CD4-positive, alpha-beta T cell treated with Interleukin-21 for 1 hour (primary cell): ENCODE measurements at regions not wholly inside any gene's neighbourhood (a gene's known extent, or its start where the extent isn't known, plus 50 kb on each side); places are given as distances from the start of the nearest gene placed in this dataset.

Experiments used
- DNase-seq: peaks from one replicate; pipeline ENCODE4 v3.0.0-alpha.2; 2020

DNA sequence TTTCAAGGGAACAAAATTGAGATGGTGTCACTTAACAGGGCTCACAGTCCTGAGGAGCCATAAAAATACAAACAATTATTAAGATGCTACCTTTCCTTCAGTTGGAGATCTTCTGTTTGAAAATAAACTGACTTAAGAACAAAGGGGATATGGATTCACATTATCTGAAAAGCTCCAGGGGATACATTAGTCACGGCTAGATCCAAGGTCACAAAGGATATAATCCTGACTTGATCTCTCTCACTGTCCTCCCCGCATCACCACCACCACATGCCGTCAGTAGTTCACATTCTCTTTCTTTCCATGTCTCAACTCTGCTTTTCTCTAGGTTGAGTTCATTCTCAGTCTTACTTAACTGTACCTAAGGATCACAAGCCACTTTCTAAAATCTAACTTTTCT lies 530.4 kb upstream of the MARCKS start:
- no peak for DNase-seq

DNA sequence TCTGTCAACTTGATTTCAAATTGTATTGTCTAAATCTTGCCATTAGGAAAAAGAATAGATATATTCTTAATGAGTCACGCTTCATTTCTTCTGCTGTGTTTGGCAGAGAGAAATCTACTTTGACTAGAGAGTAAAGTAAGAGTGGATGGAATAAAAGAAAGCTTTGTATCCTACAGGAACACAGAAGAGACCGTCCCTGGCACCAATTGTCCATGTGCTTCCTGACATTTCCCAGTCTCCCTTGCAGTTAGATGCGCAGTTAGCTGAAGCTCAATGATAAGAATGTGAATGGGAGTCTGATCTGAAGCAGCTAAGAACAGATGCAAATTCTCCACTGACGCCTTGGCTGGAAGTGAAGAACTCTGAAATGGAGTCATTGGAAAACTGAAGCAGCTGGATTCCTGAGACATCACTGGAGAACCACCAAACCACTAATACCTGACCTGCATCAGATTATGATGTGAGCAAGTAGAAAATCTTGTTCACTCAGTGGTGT lies 528.2 kb upstream of the MARCKS start:
- no peak for DNase-seq

DNA sequence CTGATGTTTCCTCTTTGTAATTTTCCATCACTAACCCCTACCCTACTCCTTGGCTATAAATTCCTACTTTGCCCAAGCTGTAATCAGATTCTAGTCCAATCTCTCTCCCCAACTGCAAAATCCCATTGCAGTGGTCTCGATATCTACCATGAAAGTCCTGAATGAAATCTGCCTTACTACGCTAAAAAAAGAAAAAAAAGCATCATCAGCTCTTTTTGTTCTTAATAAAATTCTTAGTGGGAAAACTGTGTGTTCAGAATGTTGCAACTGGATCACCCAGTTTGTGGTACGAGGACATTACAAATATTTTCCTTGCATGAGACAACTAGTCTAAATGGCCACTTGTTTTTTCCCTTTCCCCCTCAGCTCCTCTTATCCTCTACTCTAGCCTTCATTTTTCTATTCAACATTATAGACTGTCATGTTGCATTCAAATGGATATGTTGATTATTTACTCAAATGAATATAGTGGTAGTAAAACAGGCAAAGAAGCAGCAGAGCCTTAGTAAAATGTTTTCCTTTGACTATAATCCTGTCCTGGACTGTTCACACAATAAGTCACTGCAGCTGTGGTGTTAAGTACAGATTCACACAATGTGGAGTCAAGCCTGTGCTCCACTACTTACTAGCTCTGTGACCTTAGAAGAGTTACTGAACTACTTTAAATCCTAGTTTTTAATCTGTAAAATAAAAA lies 527.1 kb upstream of the MARCKS start:
- DNase-seq, result no peak

DNA sequence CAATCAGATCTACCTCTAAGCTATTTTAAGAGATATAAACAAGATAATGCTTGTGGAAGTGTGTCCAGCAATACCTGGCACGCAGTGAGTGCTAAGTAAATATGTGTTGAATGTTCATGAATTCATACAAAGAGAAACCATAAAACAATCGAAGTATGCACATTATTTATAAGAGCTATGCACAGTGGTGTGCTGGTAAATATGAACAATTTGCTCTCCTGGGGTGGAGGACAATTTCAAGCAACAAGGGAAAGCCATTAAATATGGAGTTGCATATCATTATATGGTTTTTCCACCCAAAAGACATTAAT lies 526.6 kb upstream of the MARCKS start:
- no peak for DNase-seq

DNA sequence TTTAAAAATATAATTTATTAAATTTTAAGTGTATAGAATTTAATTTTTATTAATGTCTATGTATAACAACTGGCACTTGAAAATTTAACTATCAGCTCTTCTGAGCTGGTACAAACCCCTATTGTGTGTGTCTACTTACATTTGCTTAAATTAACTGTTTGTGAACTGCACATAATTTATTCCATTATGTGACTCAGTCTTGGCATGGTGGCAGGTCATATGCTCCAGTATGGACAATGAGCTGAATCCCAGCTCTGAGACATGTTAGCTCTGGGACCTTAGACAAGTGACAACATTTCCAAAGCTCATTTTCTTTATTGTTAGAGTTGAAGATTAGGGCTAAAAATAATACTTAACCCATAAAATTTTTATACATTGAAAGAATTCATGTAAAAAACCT lies 526.1 kb upstream of the MARCKS start:
- no peak for DNase-seq

DNA sequence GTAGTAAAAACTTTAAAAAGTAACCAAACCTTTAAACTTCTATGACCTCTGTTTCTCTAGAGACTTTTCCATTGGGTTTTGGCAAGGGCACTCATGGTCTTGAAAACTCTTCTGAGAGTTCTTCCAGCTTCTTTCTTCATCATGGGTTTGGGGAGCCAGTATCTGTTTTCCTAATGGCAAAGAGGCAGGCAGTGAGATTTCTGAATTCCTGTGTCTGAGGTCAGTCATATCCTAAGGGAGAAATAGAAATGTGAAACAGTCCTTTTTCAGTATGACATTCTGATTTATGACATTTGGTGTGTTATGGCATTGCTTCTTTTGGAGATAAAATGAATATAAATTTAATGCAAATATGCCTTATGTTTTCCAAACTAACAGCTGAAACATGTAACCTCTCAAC lies 518.5 kb upstream of the MARCKS start:
- no peak for DNase-seq

DNA sequence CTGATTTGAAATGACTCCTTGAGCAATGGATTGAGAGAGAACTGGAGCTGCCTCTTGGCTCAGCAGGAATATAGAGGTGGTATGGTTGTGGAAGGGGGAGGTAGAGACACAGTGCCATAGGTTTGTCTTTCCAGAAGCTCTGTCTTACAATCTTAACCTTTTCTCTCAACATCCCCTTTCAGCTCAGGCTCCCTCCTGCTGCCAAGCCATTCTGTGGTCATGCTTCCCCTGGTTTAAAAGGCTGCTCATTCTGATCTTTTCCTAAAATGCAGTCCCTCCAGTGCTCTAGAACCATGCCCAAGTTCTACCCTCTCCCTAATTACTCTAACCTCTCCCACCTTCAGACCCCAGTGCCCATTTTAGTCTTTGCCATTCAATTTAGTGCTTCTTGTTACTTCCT lies 517.9 kb upstream of the MARCKS start:
- no peak for DNase-seq

DNA sequence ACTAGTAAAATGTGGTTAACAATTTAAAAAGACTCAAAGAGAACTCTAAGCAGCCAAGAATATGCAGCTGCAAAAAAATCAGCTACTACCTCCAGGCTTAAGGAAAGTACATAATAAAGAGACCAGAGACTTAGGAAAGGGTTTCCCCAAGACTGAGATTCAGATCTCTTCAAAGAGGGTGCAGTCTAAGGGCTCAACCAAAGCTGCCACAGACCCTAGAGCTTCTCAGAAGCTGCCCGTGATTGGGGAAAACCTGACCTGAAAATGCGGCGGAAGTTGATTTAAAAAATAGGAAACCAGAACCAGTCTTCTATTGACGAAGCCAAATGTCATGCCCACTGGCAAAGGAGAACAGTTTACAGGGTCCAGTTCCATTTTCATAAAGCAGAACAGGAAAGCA lies 516.8 kb upstream of the MARCKS start:
- DNase-seq, result no peak

DNA sequence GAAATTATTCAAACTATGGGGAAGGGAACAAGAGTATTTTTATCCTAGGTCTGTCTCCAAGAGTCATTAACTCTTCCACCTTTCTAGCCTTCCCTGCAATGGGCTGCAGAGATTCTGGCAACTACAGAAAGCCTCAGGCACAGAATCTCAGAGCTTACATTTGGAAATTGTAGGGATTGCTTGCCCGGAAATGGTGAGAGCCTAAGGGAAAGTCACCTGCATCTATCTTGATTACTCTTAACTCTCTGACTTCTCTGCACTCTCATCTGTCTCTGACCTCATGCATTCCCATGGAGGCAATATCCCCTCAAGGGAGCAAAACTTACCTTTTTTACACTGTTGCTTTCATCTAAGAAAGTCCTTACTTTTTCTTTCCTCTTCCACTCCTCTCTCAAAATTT lies 513.2 kb upstream of the MARCKS start:
- no peak for DNase-seq

DNA sequence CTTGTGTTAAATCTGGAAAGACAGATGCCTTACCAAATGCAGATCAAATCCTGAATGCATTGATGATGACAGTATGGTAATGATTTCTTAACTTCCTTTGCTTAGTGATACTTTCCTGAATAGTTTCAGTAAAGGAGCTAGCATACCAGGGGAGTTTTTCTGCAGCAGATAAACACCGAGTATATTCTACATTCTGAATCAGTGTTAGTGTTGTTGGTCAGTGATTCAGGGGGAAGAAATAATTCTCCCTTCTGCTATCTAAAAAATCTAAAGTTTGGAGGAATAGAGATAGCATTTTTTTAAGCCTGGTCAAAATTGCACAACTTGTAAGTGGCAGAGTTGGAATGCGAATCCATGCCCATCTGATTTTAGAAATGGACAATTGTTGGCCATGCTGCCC lies 512.2 kb upstream of the MARCKS start:
- DNase-seq, result no peak

DNA sequence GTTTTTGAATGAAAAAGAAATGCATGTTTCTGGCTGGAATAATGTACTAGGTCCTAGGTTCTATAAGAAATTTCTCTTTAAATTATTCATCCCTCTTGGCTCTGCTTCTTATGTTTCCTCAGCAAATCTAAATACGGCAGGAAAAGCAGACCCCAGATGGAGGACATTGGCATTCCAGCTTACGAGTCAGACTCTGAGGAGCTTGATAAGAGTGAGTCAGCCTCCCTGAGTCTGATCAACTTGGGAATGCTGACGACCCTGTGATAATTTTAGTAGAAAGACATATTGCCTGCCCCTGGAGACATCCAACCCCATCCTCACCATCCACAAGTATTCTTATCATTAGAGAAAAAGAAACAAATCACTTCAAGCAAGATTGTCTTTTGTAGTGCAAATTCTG lies 509.7 kb upstream of the MARCKS start:
- DNase-seq, result no peak

DNA sequence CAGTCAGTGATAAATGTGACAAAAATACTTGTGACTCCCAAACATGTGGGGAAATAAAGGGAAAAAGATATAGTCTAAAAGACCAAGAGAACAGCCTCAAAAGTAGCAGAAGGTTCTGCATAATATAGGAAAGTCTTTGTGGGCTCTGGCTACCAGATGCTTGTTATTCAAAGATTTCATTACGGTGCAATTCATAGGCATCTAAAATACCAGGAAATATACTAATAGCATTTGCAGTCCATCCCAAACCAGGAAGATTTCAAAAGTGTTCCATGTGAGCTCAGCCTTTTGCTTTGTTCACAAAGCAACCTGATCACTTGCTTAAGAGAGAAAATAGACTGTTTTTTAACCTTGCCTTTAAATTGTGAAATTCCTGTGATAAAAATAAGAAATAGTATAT lies 506.7 kb upstream of the MARCKS start:
- DNase-seq, result no peak

DNA sequence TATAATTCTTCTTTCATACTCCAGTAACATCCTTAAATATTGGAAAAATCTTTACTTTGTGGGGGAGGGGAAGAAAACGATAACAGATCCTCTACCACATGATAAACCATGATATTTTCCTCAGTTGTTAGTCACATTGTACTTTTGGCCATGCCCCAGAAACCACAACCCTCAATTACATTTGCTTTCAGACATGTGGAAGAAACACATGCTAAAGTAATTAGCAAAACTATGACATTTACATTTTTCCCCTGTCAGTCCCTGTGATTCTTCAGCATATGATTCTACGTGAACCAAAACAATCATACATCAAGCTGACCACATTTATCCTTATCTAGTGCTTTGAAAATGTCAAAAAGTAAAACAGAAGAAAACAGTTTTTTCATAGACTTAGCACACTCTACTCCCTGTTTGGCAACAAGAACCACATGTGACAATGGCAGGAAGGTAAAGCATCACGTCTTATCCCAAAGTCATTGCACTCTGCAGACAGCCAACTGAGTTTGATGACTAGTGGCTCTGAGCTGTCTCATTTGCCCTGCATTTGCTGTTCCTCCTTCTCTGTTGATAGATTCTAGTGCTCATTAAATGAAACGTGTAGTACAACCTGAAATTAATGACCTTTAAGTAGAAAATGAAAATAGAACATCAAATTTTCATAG lies 505.8 kb upstream of the MARCKS start:
- no peak for DNase-seq

DNA sequence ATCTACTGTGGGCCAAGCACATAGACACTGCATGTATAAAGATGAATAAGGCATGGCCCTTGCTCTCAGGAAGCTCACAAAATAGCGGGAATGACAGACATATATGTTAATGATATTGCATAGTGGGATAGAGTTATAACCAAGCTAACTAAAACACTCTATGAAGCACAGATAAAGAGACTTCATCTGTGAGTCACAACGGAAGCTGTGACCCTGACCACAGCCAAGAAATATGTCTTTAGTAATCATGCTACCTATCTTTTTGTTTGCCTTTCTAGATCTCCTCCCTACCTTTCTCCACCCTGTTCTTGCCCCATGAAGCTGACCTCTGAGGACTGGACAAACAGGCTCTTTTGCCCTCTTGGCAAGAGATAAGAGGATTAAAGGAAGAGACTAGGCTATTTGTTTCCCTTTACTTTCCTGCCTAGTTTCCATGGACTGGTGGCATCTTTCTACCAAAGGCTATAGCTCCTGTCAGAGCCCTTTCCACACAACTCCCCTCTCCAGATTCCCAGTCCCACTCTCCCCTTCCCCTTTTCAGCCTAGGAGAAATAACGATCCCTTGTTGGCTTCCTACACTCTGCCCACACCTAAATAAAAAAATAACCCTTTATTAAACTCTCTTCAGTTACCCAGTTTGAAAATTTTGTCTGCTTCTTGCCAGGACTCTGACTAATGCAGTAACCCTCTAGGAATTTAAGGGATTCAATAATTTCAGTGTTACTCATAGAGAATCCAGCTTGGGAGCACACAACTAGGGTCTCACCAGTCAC lies 504.9 kb upstream of the MARCKS start:
- DNase-seq, result no peak

DNA sequence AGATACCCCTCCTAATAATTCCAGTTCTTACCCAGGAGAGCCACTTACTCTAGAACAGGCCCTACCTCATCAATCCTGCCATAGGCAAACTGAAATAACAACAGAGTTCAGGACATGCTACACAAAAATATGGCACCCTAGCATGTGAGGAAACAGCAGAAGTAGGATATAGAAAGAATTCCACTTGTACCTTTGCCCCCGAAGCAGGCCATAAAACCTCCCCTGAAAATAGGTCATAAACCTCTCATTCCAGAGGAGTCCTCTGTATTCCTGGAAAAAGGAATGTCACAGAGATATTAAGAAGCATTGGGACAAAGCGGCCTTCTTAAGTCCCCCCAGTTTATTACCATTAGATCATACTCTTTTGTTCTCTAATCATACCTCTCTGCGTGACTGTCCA lies 504.3 kb upstream of the MARCKS start:
- DNase-seq, result no peak

DNA sequence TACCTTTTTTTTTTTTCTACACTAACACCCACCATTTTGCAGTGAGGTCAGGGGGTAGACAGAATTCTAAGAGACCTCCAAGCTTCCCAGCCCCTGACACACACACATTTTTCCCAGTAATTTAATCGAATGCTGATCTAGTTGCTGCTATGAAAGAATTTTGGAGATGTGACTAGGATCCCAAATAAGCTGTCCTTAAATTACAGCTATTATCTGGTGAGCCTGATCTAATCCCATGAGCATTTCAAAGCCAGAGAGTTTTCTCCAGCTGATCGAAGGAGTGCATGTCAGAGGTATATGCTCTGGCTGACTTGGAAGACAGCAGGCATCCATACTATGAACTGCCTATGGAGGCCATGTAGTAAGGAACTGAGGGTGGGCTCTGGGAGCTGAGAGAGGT lies 503.8 kb upstream of the MARCKS start:
- DNase-seq, result no peak

DNA sequence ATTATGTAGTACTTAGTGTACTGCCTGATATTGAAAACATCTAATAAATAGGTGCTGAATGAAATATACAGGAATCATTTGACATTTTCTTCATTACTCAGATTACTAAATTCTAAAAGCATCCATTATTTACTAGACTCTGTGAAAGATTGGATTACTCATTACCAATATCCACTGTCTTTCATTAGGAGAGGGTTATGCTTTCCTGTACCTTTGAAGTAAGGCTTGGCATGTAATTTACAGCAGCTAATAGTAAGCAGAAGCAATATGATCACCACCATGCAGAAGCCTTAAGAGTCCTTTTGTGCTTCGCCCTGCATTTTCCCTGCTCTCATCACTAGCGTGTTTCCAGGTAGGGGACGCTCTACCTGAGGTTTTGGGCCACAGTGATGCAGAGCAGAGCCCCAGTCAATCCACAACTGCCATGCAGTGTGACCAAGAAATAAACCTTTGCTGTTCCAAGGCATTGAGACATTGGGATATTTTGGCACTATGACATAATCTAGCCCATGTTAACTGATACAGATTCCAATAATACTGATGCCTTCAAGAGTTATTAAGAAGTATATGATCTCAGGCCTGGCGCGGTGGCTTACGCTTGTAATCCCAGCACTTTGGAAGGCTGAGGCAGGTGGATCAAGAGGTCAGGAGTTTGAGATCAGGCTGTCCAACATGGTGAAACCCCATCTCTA lies 502.8 kb upstream of the MARCKS start:
- no peak for DNase-seq

DNA sequence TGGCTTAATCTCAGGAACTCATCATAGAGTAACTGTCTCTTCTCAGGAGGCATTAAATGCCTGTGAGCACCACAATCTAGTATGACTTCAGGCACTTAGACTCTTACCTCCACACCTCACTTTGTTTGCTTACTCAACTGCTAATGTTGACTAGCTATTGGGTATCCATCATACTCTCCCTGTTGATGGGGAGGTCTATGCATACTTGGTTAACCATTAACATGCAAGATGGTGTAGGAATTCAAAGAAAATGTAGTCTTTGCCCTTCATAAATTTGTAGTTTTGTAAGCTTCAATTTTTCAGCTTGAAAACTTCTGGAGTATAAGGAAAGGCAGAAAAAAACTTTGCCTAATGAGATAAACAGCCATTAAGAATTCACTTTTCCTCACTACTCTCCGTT lies 501.0 kb upstream of the MARCKS start:
- no peak for DNase-seq

DNA sequence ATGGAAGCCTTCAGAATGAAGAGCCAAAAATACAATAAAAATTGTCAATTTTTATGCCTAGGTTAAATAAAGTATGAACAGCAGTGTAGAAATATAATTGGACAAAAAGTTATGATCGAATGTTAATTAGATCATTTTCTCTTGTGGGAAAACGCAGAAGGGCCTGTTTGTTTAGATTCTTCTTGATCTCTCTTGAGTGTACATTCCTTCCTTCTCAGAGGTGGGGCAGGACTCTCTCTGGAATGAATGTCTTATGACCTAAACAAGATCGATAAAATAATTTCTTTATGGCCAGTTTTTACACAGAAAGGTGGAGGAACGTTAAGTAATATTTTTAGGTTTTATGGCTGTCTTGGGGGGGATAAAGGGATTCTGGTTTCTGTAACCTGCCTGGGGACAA lies 500.1 kb upstream of the MARCKS start:
- DNase-seq, result no peak

DNA sequence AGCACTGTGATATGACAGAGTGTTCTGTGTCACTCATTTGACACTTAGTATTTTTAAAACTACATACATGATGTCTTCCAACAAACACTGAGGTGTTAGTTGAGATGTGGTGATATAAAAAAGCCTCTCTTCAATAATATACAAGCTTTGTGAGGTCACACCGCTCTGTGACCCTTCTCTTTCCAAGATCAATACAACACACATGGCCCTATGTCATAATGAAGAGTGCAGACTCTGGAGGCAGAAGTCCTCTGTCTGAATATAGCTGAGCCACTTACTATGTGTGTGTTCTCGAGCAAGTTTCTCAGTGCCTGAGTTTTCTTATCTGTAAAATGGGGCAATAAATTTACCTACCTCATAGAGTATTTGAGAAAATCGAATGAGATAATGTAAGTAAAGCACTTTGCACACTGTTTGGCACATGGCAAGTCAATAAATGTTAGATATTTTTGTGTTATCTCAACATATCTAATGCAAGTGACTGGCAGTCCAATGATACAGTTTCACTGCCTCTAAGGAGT lies 499.0 kb upstream of the MARCKS start:
- DNase-seq, result no peak

DNA sequence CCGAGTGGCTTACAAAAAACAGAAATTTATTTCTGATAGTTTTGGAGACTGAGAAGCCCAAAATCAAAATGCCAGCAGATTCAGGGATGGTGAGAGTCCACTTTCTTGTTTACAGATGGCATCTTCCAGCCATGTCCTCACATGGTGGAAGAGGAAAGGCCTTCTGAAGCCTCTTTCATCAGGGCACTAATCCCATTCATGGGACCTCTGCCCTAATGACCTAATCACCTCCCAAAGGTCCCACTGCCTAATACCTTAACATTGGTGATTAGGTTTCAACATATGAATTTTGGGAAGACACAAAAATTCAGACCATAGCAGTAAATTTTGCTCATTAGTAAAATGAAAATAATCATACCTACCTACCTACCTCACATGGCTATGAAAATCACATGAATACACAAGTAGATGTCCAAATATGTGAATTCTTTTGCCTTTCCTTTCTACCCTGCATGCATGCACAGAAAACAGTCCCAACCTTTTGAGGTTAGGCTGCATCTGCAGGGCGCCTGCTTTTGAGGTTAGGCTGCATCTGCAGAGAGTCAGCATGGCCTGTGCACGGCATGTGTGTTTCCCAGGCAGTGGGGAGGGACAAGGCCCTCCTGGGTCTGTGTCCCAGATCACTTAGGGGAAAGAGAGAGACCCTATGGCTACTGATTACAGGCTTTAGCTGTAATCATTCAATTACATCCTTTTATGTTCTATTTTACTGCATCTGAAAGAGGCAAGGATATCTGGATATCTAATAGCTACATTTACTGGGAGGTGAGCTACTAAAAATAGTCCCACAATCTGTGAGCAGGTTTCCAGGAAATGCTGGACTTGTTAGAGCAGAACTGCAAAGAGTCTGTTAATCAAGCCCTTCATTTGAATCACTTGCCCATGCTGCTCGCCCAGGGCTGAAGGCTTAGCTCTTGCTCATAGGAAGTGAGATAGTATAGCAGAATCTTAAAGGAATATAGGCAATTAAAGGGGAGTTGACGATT lies 497.7 kb upstream of the MARCKS start:
- no peak for DNase-seq

DNA sequence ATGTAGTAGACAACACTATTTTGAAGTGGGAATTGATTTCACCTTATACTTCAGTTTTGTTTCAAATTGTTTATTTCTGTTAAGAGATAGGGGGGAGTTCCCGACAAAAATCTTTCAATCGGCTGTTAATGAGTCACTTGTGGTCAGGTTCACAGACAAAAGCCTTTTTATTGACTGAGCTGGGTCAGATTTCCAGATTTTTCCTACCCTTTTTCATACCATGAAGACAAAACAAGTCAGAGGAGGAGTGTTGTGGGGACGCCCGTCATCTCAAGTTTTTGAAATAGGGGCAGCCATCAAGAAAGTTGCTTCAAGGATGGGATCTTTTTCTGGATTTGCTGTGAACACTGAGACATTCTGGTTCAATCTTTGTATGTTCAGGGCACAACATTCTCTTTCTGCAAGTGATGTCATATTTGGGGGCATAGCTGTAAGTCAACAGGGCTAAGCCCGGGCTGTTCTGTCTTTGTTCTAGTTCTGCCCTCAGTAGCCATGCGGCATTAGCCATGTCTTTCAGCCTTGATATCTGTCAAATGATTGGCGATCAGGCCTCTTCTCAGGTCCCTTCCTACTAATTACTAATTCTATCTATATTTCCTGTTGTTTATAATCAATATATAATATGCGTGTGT lies 496.0 kb upstream of the MARCKS start:
- DNase-seq, result no peak
